Ammon's horn (tissue), 1 donor: ENCODE measurements at regions not wholly inside any gene's neighbourhood (a gene's known extent, or its start where the extent isn't known, plus 50 kb on each side); places are given as distances from the start of the nearest gene placed in this dataset.
"Not testable (repeated sequence)": the region's sequence is repeated elsewhere in the genome, so short reads cannot be mapped to it uniquely, and the experiment has no call there.

Experiments
- DNase-seq: peaks from one replicate; pipeline ENCODE4 v3.0.0-alpha.2; 2016; ENCODE audit warnings: low spot score

DNA sequence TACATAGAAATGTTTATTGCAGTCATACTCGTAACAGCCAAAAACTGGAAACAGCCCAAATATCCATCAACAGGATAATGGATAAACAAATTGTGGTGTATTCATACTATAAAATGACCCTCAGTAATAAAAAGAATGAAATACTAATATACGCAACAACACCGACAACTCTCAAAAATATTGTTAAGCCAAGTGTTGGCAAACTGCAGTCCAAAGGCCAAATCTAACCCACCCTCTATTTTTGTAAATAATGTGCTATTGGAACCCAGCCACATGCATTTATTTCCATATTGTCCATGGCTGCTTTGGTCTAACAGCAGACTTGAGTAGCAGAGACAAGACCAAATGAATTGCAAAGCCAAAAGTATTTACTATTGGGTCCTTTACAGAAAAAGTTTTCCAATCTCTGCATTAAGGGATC is 151.0 kb downstream of the MREG start:
- DNase-seq, result no peak

DNA sequence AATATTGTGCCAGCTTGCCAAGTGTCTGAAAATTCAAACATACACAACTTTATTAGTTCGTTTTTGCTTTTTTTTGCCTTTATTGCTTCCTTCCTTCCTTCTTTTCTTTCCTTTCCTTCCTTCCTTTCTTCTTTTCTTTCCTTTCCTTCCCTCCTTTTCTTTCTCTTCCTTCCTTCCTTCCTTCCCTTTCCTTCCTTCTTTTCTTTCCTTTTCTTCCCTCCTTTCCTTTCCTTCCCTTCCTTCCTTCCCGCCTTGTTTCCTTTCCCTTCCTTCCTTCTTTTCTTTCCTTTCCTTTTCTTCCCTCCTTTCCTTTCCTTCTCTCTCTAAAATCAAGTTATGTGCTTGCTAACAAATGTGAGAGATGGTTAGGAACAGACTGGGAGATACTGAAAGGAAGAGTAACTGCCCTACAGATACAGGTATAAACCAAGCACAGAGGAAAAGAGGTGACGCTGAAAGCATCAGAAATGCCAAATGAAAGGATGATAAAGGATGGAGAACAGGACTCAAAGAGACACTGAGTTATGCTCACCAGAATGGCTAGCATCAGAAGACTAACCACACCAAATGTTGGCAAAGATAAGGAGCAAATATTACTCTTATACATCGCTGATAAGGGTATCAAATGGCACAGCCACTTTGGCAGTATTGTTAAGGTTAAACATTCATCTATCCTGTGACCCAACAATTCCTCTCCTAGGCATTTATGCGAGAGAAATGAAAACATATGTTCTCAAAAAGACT is 151.6 kb downstream of the MREG start:
- no peak for DNase-seq

DNA sequence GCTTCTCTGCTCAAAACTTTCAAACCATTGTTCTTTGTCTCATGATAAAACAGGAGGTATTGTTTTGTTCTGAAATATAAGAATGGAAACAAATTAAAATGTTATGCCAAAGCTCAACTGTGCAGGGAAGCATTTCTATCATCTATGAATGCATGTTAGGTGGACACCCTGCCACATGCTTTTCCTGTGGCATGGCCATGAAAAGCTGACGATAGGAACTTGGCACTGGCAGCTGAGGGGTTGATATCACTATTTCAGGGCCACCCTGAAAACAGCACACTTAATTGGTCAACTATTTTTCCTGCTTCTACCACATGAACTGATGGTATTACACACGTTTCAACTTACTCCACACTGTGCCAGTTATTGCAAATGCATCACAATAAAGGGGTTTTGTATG is 157.3 kb downstream of the MREG start:
- DNase-seq, result no peak

DNA sequence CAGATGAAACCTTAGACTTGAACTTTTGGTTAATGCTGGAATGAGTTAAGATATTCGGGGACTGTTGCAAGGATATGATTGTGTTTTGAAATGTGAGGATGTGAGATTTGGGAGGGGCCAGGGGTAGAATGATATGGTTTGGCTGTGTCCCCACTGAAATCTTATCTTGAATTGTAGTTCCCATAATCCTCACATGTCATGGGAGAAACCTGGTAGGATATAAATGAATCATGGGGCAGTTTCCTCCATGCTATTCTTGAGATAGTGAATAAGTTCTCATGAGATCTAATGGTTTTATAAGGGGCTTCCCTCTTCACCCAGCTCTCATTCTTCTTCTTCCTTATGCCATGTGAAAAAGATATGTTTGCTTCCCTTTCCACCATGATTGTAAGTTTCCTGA is 158.0 kb downstream of the MREG start:
- not testable (repeated sequence) for DNase-seq

GRCh38 chr2:215854008-215854407 is 159.3 kb downstream of the MREG start:
- DNase-seq, result no peak

- DNase-seq, result no peak
Observed at GRCh38 chr2:215851696-215852095, 161.7 kb downstream of the MREG start.

- DNase-seq, result no peak
Observed at GRCh38 chr2:215851082-215851481, 162.3 kb downstream of the MREG start.

DNA sequence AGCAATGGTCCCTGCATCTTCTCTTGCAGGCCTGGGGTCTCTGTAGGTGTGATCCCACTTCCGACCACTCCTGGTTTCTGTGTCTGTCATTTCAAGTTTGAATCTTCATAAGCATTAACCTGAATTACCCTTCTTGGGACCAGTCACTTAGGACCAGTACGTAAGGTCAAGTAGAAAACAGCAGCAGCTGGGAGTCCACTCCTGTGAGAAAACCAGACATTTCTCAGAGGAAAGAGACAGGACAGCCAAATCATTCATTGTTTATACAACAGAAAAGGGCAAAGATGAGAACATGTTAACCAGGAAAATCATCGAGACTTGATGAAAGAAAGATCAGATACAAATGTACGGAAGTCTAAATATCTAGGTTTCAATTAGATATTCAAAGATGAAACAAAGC is 163.0 kb downstream of the MREG start:
- no peak for DNase-seq

DNA sequence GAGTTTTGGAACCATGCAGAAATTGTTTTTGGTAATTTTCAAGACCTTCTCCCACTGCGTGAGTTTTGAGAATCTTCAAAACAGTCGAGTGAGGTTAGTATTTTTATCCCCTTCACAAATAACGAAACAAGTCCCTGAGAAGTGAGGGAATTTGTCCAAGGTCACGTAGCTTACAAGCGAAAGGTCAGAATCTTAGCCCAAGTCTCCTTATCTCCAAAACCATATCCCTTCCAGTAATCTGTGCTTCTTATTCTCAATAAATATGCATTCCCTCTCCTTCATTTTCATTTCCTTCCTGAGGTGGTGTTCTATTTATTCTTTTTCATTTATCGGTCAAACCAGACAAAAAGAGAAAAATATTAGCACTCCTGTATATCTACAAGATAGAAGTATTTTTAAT is 163.6 kb downstream of the MREG start:
- no peak for DNase-seq

GRCh38 chr2:215848698-215849097 is 164.7 kb downstream of the MREG start:
- no peak for DNase-seq

DNA sequence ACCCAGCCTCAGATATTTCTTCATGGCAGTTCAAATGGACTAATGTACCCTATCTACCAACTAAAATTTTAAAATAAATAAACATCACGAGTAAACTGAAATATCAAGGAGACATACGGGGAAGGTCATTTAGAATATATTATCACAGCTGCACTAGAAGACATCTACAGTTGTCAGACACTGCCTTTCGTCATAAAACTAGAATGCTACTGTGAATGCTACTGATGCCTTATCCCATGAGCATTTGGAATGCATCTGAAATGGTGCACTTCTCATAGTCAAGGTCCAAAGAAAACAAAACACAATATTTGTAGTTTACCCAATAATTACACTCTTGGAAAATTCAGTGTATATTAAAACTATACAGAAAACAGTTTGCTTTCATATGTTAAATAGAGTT is 165.2 kb downstream of the MREG start:
- no peak for DNase-seq

DNA sequence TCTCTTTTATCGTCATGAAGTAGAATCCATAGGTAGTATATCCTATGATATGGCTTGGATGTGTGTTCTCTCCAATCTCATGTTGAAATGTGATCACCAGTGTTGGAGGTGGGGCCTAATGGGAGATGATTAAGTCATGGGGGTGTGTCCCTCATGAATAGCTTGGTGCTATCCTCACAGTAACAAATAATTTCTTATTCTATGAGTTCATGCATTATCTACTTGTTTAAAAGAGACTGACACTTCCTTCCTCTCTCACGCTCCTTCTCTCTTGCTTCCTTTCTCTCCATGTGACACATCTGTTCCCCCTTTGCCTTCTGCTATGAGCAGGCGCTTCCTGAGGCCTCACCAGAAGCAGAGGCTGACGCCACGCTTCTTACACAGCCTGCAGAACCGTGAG is 165.6 kb downstream of the MREG start:
- no peak for DNase-seq

GRCh38 chr2:215847056-215847455 is 166.3 kb downstream of the MREG start:
- no peak for DNase-seq

GRCh38 chr2:215845839-215846586 is 167.3 kb downstream of the MREG start:
- no peak for DNase-seq

- peak; percentile 40 for DNase-seq
Observed at GRCh38 chr2:215843579-215843978, 169.8 kb downstream of the MREG start.

DNA sequence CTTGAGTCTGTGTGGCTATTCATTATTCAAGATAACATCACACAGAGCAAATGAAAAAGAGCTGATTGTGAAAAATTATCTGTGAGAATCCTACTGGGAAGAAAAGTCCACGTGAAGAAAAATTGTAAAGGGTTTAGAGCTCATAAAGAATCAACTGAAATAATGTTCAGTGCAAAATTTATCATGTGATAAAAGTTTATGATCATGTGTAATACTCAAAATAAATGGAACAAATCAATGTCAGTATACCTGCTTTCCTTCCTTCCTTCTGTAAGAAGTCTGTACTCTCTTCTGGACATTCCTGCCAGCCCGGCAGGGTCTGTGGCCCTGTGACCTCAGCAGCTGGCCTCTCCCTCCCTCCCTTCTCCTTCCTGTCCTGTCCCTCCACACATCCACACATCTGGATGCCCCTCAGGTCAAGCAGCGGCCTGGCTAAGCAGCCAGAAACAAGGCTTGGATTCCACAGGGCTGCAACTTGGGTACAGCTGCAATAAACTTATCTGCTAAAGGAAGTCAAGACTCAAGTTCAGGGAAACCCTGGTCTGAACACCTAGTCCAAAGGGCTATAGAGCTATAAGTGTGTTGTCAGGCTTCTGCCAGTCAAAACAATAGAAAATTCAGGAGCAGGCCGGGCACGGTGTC is 172.1 kb downstream of the MREG start:
- DNase-seq, result no peak

DNA sequence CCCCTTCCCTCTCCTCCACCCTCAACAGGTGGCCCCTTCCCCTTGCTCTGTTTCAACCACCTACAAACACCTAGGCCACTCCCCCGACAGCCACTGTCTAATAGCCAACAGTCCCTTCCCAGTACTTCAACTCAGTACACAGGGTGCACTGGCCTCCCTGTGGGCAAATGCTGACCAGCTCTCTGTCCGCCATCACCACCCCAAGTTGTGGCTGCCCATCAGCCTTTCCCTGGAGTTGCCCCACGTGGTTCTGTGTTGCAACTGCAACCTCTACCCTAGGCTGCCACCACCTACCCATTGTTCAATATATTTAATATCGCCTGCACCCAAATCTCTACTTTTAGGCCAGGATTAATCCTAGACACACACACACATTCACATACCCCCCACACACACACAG is 173.5 kb downstream of the MREG start:
- no peak for DNase-seq

GRCh38 chr2:215839309-215839708 is 174.0 kb downstream of the MREG start:
- no peak for DNase-seq

DNA sequence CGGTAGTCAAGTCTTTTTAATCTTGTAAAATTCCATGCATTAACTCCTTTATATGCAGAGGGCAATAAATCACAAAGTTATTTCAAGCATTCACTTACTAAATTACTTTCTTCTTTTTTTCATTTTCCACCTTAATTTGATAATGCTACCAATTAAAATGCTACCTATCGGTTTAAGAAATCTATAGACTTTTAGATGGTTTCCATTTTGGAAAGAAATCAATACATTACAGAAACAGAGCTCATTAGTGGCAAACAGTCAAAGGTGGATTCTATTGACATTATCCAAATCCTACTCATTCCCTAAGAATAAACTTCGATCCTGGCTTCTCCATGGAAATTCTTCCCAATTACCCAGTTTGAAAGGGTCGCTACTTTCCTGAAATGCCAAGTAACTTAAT is 176.5 kb downstream of the MREG start:
- DNase-seq, result no peak

DNA sequence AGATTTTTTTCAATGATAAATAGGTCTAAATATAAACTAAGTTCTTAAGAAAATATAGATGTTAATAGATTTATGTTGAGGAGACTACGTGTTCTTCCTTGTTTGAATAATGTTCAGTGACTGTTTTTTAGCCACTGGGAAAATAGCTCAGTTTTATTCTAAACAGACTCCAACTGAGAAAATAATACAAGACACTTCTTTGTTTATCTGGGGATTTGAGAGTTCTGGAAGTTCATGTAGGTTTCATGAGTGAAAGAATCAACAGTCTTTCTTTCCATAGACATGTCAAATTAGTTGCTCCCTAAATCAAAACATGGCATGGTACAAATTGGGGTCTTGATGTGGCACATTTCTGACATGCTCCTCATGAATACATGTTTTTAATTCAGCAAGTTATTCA is 177.7 kb downstream of the MREG start:
- no peak for DNase-seq

DNA sequence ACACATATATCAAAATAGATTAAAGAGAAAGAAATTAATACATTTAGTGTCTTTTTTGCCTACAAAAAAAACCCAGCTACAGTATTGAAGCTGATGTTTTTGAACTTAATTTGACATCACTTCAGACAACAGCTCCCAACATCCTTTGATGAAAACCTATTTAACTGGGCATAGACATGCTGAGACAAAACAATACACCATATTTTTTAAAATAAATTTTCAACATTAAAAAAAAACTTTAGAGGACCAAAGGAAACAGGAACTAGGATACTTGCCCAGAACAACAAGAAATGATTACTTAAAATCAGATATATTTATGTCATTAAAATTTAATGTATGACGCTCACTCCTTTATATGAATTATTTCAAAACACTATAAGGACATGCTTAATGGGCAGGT is 178.1 kb downstream of the MREG start:
- no peak for DNase-seq

GRCh38 chr2:215833531-215834162 is 179.7 kb downstream of the MREG start:
- DNase-seq, result no peak

GRCh38 chr2:215832791-215833190 is 180.6 kb downstream of the MREG start:
- DNase-seq, result no peak
